ENCODE measurements at regions not wholly inside any gene's neighbourhood (a gene's known extent, or its start where the extent isn't known, plus 50 kb on each side); places are given as distances from the start of the nearest gene placed in this dataset.

DNA sequence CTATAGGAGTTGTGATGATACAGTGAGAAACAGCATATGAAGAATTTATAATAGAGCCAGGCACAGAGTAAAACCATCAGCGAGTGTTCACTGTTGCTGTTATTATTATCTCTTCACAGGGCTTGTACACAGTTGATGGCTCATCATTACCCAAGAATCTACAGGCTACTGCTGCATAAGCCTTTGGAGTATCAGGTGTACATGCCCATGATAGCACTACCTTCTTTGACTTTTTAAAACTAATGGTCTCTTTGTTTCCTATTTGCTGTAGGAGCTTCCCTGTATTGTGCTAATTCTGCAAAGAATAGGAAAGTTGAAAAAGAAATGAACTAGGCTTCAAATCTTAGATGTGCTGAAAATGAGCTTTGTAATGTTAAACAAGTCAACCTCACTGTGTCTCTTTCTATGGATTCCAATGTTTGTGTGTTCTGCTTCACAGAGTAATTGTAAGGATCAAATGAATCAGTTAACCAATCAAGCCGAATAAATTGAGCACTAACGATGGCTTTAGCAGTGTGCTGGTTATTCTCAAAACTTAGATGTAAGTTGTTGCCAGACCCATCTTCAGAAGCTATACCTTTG is 138.8 kb downstream of the TUSC7 start (continued):
- TF ChIP-seq EP300 (IDR thresholded peaks at IDR 0.05; ENCODE audit: borderline replicate concordance in 1 of 2, low read depth in 1 of 2, low read length in 1 of 2) = no peak

DNA sequence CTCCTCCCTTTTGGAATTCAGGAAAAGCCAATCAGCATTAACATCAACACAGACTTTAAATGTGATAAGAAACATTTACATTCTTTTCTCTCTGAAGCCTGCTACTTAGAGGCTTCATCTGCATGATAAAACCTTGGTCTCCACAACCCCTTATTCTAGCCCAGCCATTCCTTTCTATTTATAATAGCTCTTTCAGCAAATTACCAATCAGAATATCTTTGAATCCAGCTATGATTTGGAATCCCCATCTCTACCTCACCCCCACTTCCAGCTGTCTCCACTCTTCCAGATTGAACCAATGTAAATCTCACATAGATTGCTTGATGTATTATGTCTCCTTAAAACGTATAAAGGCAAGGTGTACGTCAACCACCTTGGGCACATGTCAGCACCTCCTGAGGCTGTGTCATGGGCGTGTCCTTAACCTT is 139.7 kb downstream of the TUSC7 start:
- no peak overlapping the region for H3K9ac ChIP-seq
- H3F3A ChIP-seq (replicated peaks; ENCODE audit: insufficient read depth) = no peaks in the 10 kb centered on the region
- POLR2A ChIA-PET = no interaction called here
- CTCF ChIA-PET = interaction anchor here (1.1 kb wide), 1 partner anchor 15 kb away, joined by 3 read pairs; no protein-coding TSS in a partner anchor
- H3K79me2 ChIP-seq (ENCODE audit: insufficient read depth) = no peaks in the 10 kb centered on the region
- H3K4me2 ChIP-seq = no peak overlapping the region
- no peaks in the 10 kb centered on the region for H3K4me1 ChIP-seq (ENCODE audit: control insufficient read depth in 1 of 2, insufficient read depth in 2 of 2, low read depth in 1 of 2, low read length in 1 of 2)
- no peaks in the 10 kb centered on the region for H3K36me3 ChIP-seq (replicated peaks in 1 of 2; ENCODE audit: control insufficient read depth in 1 of 2, insufficient read depth in 2 of 2, low read length in 1 of 2)
- 69% methylated on average over 3 of the region's 3 CpGs for WGBS (ENCODE audit: low lambda C conversion rate)
- H4K20me1 ChIP-seq (ENCODE audit: insufficient read depth) = no peaks in the 10 kb centered on the region
- H3K27ac ChIP-seq (ENCODE audit: low read depth in 2 of 2, low read length in 1 of 2) = no peak overlapping the region
- H3K9me2 ChIP-seq = no peaks in the 10 kb centered on the region
- no peak for DNase-seq
- H3K27me3 ChIP-seq (ENCODE audit: insufficient read depth) = no peaks in the 10 kb centered on the region
- no peaks in the 10 kb centered on the region for H3K9me3 ChIP-seq
- no peak for TF ChIP-seq NRF1 (IDR thresholded peaks at IDR 0.05; ENCODE audit: low read depth, low read length)
- TF ChIP-seq, protein P1, sequence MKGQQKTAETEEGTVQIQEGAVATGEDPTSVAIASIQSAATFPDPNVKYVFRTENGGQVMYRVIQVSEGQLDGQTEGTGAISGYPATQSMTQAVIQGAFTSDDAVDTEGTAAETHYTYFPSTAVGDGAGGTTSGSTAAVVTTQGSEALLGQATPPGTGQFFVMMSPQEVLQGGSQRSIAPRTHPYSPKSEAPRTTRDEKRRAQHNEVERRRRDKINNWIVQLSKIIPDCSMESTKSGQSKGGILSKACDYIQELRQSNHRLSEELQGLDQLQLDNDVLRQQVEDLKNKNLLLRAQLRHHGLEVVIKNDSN (IDR thresholded peaks at IDR 0.05; ENCODE audit: borderline replicate concordance, low read depth) = no peak
- TF ChIP-seq EP300 (IDR thresholded peaks at IDR 0.05; ENCODE audit: borderline replicate concordance in 1 of 2, low read depth in 1 of 2, low read length in 1 of 2) = no peak
- no peak for TF ChIP-seq RFX5 (IDR thresholded peaks at IDR 0.05; ENCODE audit: low read length)
- TF ChIP-seq POLR2AphosphoS5 (IDR thresholded peaks at IDR 0.05; ENCODE audit: low read depth, low read length) = no peak
- no peak for TF ChIP-seq NFIC (IDR thresholded peaks at IDR 0.05; ENCODE audit: borderline replicate concordance)
- TF ChIP-seq, protein P2, sequence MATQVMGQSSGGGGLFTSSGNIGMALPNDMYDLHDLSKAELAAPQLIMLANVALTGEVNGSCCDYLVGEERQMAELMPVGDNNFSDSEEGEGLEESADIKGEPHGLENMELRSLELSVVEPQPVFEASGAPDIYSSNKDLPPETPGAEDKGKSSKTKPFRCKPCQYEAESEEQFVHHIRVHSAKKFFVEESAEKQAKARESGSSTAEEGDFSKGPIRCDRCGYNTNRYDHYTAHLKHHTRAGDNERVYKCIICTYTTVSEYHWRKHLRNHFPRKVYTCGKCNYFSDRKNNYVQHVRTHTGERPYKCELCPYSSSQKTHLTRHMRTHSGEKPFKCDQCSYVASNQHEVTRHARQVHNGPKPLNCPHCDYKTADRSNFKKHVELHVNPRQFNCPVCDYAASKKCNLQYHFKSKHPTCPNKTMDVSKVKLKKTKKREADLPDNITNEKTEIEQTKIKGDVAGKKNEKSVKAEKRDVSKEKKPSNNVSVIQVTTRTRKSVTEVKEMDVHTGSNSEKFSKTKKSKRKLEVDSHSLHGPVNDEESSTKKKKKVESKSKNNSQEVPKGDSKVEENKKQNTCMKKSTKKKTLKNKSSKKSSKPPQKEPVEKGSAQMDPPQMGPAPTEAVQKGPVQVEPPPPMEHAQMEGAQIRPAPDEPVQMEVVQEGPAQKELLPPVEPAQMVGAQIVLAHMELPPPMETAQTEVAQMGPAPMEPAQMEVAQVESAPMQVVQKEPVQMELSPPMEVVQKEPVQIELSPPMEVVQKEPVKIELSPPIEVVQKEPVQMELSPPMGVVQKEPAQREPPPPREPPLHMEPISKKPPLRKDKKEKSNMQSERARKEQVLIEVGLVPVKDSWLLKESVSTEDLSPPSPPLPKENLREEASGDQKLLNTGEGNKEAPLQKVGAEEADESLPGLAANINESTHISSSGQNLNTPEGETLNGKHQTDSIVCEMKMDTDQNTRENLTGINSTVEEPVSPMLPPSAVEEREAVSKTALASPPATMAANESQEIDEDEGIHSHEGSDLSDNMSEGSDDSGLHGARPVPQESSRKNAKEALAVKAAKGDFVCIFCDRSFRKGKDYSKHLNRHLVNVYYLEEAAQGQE (IDR thresholded peaks at IDR 0.05; ENCODE audit: low read depth, low read length) = no peak
- TF ChIP-seq FOXJ3 (CRISPR knock-in tag; IDR thresholded peaks at IDR 0.05) = no peak
- TF ChIP-seq, protein P3, sequence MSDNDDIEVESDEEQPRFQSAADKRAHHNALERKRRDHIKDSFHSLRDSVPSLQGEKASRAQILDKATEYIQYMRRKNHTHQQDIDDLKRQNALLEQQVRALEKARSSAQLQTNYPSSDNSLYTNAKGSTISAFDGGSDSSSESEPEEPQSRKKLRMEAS (IDR thresholded peaks at IDR 0.05; ENCODE audit: low read depth) = no peak
- TF ChIP-seq MXI1 (IDR thresholded peaks at IDR 0.05; ENCODE audit: low read depth, low read length) = no peak
- no peak for TF ChIP-seq RCOR1 (IDR thresholded peaks at IDR 0.05; ENCODE audit: low read length)
- TF ChIP-seq TCF12 (IDR thresholded peaks at IDR 0.05) = no peak
- no peak for TF ChIP-seq FOSL2 (IDR thresholded peaks at IDR 0.05; ENCODE audit: borderline replicate concordance, low read depth)
- TF ChIP-seq, protein P4, sequence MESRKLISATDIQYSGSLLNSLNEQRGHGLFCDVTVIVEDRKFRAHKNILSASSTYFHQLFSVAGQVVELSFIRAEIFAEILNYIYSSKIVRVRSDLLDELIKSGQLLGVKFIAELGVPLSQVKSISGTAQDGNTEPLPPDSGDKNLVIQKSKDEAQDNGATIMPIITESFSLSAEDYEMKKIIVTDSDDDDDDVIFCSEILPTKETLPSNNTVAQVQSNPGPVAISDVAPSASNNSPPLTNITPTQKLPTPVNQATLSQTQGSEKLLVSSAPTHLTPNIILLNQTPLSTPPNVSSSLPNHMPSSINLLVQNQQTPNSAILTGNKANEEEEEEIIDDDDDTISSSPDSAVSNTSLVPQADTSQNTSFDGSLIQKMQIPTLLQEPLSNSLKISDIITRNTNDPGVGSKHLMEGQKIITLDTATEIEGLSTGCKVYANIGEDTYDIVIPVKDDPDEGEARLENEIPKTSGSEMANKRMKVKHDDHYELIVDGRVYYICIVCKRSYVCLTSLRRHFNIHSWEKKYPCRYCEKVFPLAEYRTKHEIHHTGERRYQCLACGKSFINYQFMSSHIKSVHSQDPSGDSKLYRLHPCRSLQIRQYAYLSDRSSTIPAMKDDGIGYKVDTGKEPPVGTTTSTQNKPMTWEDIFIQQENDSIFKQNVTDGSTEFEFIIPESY (IDR thresholded peaks at IDR 0.05; ENCODE audit: borderline replicate concordance, low read depth) = no peak
- TF ChIP-seq YY1 (IDR thresholded peaks at IDR 0.05; ENCODE audit: low read depth) = no peak
- TF ChIP-seq MEF2A (IDR thresholded peaks at IDR 0.05; ENCODE audit: borderline replicate concordance, low read depth) = no peak
- TF ChIP-seq ELF1 (IDR thresholded peaks at IDR 0.05) = no peak
- TF ChIP-seq TEAD4 (IDR thresholded peaks at IDR 0.05; ENCODE audit: borderline replicate concordance, insufficient read depth) = no peak
- no peak for TF ChIP-seq CHD2 (IDR thresholded peaks at IDR 0.05; ENCODE audit: low read length, partially characterized antibody)
- no peak overlapping the region for H2AFZ ChIP-seq (ENCODE audit: low read depth)
- no peak overlapping the region for H3K4me3 ChIP-seq (ENCODE audit: low read depth in 2 of 2, low read length in 1 of 2)
